ENCODE measurements at regions not wholly inside any gene's neighbourhood (a gene's known extent, or its start where the extent isn't known, plus 50 kb on each side); places are given as distances from the start of the nearest gene placed in this dataset.

- TF ChIP-seq CTCF (conservative IDR thresholded peaks at IDR 0.05; ENCODE audit: low read length) = no peak
- no peak for TF ChIP-seq EZH2phosphoT487 (IDR thresholded peaks at IDR 0.05; ENCODE audit: borderline replicate concordance)
These were observed 287.0 kb upstream of the NOCT start for GRCh38 chr4:138728566-138728965.
